ENCODE measurements at regions not wholly inside any gene's neighbourhood (a gene's known extent, or its start where the extent isn't known, plus 50 kb on each side); places are given as distances from the start of the nearest gene placed in this dataset.

DNA sequence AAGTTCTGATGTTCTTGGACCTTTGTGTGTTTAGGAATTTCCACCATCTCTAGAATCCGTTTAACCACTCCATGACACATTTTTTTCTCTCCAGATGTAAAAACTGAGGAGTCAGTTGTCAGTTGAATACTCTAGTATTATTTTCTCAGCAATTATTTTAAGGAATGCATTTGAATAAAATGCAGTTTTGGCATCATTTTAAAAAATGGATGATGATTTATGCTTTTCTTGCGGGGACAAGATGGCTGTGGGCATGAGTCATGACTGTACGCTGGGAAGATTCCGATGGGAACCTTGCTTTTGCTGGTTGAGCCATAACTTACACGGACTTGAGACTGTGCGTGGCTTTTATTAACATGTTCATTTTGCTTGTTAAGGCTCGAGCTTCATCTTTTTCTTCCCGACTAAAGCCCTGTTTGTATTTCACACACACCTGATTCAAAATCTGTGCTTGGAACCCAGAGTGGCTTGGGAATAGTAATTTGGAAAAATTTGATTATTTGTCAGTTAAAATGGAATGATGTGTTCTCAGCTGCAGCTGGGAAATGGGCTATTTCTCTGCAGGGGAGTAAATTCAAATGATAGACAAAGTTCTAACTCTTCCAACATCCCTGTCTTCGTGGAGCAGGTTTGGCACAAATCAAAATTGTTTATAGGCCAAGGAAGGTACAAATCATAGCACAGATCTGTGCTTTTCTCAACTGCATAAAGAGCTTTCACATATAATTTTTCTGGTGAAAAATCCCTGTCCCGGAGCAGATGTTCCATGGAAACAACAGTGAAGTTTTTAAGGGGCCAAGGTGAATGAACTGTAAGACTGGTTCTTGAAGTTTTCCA is 470.5 kb upstream of the JAG1 start (continued):
- TF ChIP-seq, protein P1, sequence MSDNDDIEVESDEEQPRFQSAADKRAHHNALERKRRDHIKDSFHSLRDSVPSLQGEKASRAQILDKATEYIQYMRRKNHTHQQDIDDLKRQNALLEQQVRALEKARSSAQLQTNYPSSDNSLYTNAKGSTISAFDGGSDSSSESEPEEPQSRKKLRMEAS (IDR thresholded peaks at IDR 0.05; ENCODE audit: low read depth), result peak; percentile 53; the same call in 1 of the 2 replicates
- TF ChIP-seq GATA2 (CRISPR knock-in tag; IDR thresholded peaks at IDR 0.05) (no peak), JUND (IDR thresholded peaks at IDR 0.05) (peak; percentile 99), SIN3A (IDR thresholded peaks at IDR 0.05; ENCODE audit: borderline replicate concordance, low read depth, low read length) (peak; percentile 65; the same call in 1 of the 2 replicates), EP300 (IDR thresholded peaks at IDR 0.05; ENCODE audit: borderline replicate concordance in 1 of 2, low read depth in 1 of 2, low read length in 1 of 2) (peak; percentile 37 to 95; a peak in 3 of 4 replicates), GABPA (IDR thresholded peaks at IDR 0.05; ENCODE audit: low read depth) (no peak), ELF1 (IDR thresholded peaks at IDR 0.05) (peak; percentile 19; the same call in 1 of the 2 replicates), RFX5 (IDR thresholded peaks at IDR 0.05; ENCODE audit: low read length) (no peak)
- TF ChIP-seq, protein P2, sequence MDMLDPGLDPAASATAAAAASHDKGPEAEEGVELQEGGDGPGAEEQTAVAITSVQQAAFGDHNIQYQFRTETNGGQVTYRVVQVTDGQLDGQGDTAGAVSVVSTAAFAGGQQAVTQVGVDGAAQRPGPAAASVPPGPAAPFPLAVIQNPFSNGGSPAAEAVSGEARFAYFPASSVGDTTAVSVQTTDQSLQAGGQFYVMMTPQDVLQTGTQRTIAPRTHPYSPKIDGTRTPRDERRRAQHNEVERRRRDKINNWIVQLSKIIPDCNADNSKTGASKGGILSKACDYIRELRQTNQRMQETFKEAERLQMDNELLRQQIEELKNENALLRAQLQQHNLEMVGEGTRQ (IDR thresholded peaks at IDR 0.05; ENCODE audit: borderline replicate concordance, low read depth, low read length), result no peak
- TF ChIP-seq, protein P3, sequence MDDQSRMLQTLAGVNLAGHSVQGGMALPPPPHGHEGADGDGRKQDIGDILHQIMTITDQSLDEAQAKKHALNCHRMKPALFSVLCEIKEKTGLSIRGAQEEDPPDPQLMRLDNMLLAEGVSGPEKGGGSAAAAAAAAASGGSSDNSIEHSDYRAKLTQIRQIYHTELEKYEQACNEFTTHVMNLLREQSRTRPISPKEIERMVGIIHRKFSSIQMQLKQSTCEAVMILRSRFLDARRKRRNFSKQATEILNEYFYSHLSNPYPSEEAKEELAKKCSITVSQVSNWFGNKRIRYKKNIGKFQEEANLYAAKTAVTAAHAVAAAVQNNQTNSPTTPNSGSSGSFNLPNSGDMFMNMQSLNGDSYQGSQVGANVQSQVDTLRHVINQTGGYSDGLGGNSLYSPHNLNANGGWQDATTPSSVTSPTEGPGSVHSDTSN (IDR thresholded peaks at IDR 0.05), result peak; percentile 98
- TF ChIP-seq, protein P4, sequence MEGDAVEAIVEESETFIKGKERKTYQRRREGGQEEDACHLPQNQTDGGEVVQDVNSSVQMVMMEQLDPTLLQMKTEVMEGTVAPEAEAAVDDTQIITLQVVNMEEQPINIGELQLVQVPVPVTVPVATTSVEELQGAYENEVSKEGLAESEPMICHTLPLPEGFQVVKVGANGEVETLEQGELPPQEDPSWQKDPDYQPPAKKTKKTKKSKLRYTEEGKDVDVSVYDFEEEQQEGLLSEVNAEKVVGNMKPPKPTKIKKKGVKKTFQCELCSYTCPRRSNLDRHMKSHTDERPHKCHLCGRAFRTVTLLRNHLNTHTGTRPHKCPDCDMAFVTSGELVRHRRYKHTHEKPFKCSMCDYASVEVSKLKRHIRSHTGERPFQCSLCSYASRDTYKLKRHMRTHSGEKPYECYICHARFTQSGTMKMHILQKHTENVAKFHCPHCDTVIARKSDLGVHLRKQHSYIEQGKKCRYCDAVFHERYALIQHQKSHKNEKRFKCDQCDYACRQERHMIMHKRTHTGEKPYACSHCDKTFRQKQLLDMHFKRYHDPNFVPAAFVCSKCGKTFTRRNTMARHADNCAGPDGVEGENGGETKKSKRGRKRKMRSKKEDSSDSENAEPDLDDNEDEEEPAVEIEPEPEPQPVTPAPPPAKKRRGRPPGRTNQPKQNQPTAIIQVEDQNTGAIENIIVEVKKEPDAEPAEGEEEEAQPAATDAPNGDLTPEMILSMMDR (IDR thresholded peaks at IDR 0.05), result no peak

DNA sequence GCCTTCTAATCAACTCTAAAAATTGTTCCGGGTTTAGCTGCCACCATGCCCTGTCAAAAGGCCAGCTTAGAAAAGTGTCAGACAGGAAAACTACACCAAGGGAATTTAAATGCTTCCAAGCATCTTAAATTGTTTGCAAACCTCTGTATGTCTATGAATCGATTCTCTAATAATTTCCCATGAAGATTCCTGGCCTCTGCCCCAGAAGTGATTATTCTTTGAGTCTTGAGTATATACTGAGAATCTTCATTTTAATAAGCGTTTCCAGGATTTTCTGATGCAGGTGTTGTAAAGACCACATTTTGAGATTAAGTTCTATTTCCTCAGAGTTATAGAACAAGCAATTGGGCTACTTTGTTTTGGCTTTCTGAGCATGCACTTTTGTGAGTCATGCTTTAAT is 471.8 kb upstream of the JAG1 start:
- Histone ChIP-seq H3F3A (replicated peaks; ENCODE audit: insufficient read depth) (peaks cover 22% of the 10 kb centered on the region), H3K9me2 (no peaks in the 10 kb centered on the region), H3K27me3 (ENCODE audit: insufficient read depth) (no peaks in the 10 kb centered on the region), H2AFZ (ENCODE audit: low read depth) (no peak overlapping the region), H3K79me2 (ENCODE audit: insufficient read depth) (no peaks in the 10 kb centered on the region), H3K4me3 (ENCODE audit: low read depth in 2 of 2, low read length in 1 of 2) (no peak overlapping the region), H3K9me3 (no peaks in the 10 kb centered on the region), H3K4me1 (ENCODE audit: control insufficient read depth in 1 of 2, insufficient read depth in 2 of 2, low read depth in 1 of 2, low read length in 1 of 2) (peaks cover 0 to 15% of the 10 kb centered on the region in 2 experiments; a peak in 2 of 4 replicates), H3K27ac (ENCODE audit: low read depth in 2 of 2, low read length in 1 of 2) (peak overlapping the region in 1 of 2 experiments; percentile 100; a peak in 2 of 4 replicates), H3K9ac (no peak overlapping the region), H3K36me3 (replicated peaks in 1 of 2; ENCODE audit: control insufficient read depth in 1 of 2, insufficient read depth in 2 of 2, low read length in 1 of 2) (no peaks in the 10 kb centered on the region), H4K20me1 (ENCODE audit: insufficient read depth) (no peaks in the 10 kb centered on the region), H3K4me2 (no peak overlapping the region)
- POLR2A ChIA-PET, result no interaction called here
- TF ChIP-seq CHD2 (IDR thresholded peaks at IDR 0.05; ENCODE audit: low read length, partially characterized antibody), result no peak
- no peak for TF ChIP-seq TEAD4 (IDR thresholded peaks at IDR 0.05; ENCODE audit: borderline replicate concordance, insufficient read depth)
- no peak for TF ChIP-seq POLR2AphosphoS5 (IDR thresholded peaks at IDR 0.05; ENCODE audit: low read depth, low read length)
- TF ChIP-seq EZH2phosphoT487 (IDR thresholded peaks at IDR 0.05; ENCODE audit: borderline replicate concordance, low read depth), result no peak
- TF ChIP-seq GATA2 (CRISPR knock-in tag; IDR thresholded peaks at IDR 0.05), result no peak
- TF ChIP-seq GABPA (IDR thresholded peaks at IDR 0.05; ENCODE audit: low read depth), result no peak
- DNase-seq, result no peak
- 73% methylated on average over 3 of the region's 3 CpGs for WGBS (ENCODE audit: low lambda C conversion rate)
- CTCF ChIA-PET, result no interaction called here
